NCI-H748 treated with DMSO at 0.1 percent for 48 hours (cell line): ENCODE measurements at regions not wholly inside any gene's neighbourhood (a gene's known extent, or its start where the extent isn't known, plus 50 kb on each side); places are given as distances from the start of the nearest gene placed in this dataset.

Experiments used
- DNase-seq: peaks from one replicate; lab custom pipeline; 2025; lab: John Stamatoyannopoulos, UW

GRCh38 chr20:56801971-56802755 is 173.1 kb downstream of the TFAP2C start:
- DNase-seq, result no peak

- no peak for DNase-seq
Measured at GRCh38 chr20:56802805-56803204, 173.7 kb downstream of the TFAP2C start.

GRCh38 chr20:56805313-56805712 is 176.2 kb downstream of the TFAP2C start:
- no peak for DNase-seq

- DNase-seq, result no peak
Measured at GRCh38 chr20:56805966-56806365, 176.9 kb downstream of the TFAP2C start.

GRCh38 chr20:56806952-56807517 is 177.9 kb downstream of the TFAP2C start:
- DNase-seq, result no peak

GRCh38 chr20:56808117-56808725 is 179.1 kb downstream of the TFAP2C start:
- no peak for DNase-seq

GRCh38 chr20:56808732-56809131 is 179.6 kb downstream of the TFAP2C start:
- no peak for DNase-seq

- no peak for DNase-seq
Measured at GRCh38 chr20:56809668-56810067, 180.6 kb downstream of the TFAP2C start.

GRCh38 chr20:56810141-56810540 is 181.0 kb downstream of the TFAP2C start:
- DNase-seq, result no peak

GRCh38 chr20:56815796-56816195 is 186.7 kb downstream of the TFAP2C start:
- DNase-seq, result no peak

GRCh38 chr20:56816349-56816748 is 187.2 kb downstream of the TFAP2C start:
- no peak for DNase-seq

- DNase-seq, result no peak
Measured at GRCh38 chr20:56817780-56818675, 188.9 kb downstream of the TFAP2C start.

- no peak for DNase-seq
Measured at GRCh38 chr20:56820984-56821383, 191.9 kb downstream of the TFAP2C start.

- DNase-seq, result no peak
Measured at GRCh38 chr20:56826306-56826704, 197.2 kb downstream of the TFAP2C start.

- DNase-seq, result no peak
Measured at GRCh38 chr20:56826705-56827665, 197.9 kb downstream of the TFAP2C start.

GRCh38 chr20:56827763-56828162 is 198.7 kb downstream of the TFAP2C start:
- DNase-seq, result no peak

GRCh38 chr20:56828402-56828801 is 199.3 kb downstream of the TFAP2C start:
- DNase-seq, result no peak

- no peak for DNase-seq
Measured at GRCh38 chr20:56829788-56830385, 200.8 kb downstream of the TFAP2C start.

- DNase-seq, result no peak
Measured at GRCh38 chr20:56831795-56832194, 202.7 kb downstream of the TFAP2C start.

- no peak for DNase-seq
Measured at GRCh38 chr20:56833427-56833826, 204.3 kb downstream of the TFAP2C start.
